Brain microvascular endothelial cell (primary cell): ENCODE measurements at regions not wholly inside any gene's neighbourhood (a gene's known extent, or its start where the extent isn't known, plus 50 kb on each side); places are given as distances from the start of the nearest gene placed in this dataset.

Experiments
- DNase-seq: peaks from one replicate; pipeline ENCODE4 v3.0.0-alpha.2; 2020
- H3K27ac ChIP-seq: fragments of 250-450 bp; sonication (Bioruptor Pico); 2 replicates; pipeline ENCODE4 v1.5.1; 2020; ENCODE audit warnings: mild to moderate bottlenecking, moderate library complexity
- H3K27me3 ChIP-seq: fragments of 250-450 bp; sonication (Bioruptor Pico); replicated peaks from 2 replicates; pipeline ENCODE4 v1.5.1; 2020; ENCODE audit warnings: mild to moderate bottlenecking
- H3K36me3 ChIP-seq: fragments of 250-450 bp; sonication (Bioruptor Pico); replicated peaks from 2 replicates; pipeline ENCODE4 v1.5.1; 2020; ENCODE audit warnings: mild to moderate bottlenecking
- H3K4me3 ChIP-seq: 2 replicates; pipeline ENCODE4 v1.5.1; 2011; ENCODE audit warnings: low read depth, mild to moderate bottlenecking, control low read depth, low read length, moderate library complexity
- in situ Hi-C: cut with HindIII; loops from 2 replicates; pipeline ENCODE4 v1.10.0; 2017; ENCODE audit warnings: low sequenced_read_pairs, low pct_ligation_motif_present
- TF ChIP-seq, protein P1 (sequence below): IDR thresholded peaks from 2 replicates; pipeline ENCODE4 v1.5.1; 2011; ENCODE audit warnings: low read depth, mild to moderate bottlenecking, moderate library complexity, low read length, control low read depth, inconsistent platforms; ENCODE audit errors: missing control alignments

DNA sequence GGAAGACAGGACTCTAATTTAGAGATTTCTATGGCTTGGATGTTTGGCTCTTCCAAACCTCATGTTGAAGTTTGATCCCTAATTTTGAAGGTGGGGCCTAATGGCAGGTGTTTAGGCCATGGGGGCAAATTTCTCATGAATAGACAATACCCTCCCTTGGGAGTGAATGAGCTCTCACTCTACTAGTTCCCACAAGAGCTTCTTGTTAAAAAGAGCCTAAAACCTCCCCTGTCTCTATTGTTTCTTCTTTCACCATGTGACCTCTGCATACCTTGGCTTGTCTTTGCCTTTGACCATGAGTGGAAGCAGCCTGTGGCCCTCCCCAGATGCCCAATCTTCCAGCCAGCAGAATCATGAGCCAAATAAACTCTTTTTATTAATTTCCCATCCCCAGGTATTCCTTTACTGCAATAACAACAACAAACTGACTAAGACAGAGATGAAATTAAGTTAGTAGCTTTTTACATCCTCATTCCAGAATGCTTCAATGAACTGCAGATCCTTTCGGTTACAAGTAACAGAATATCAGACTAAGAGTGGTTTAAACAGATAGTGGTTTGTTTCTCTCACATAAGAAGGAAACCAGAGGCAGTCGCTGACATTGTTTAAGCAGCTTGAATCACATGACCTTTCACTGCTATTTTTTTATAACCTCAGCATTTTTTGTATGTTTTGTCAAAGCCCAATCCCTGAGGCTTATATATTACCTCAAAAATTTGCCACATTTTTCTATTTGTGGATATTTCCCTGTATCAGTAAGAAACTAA lies 1013.3 kb upstream of the SEMA6D start:
- Histone ChIP-seq H3K27ac (no peak overlapping the region), H3K36me3 (no peaks in the 10 kb centered on the region), H3K4me3 (no peak overlapping the region), H3K27me3 (no peaks in the 10 kb centered on the region)
- in situ Hi-C loops, result no loop called here
- TF ChIP-seq, protein P1, sequence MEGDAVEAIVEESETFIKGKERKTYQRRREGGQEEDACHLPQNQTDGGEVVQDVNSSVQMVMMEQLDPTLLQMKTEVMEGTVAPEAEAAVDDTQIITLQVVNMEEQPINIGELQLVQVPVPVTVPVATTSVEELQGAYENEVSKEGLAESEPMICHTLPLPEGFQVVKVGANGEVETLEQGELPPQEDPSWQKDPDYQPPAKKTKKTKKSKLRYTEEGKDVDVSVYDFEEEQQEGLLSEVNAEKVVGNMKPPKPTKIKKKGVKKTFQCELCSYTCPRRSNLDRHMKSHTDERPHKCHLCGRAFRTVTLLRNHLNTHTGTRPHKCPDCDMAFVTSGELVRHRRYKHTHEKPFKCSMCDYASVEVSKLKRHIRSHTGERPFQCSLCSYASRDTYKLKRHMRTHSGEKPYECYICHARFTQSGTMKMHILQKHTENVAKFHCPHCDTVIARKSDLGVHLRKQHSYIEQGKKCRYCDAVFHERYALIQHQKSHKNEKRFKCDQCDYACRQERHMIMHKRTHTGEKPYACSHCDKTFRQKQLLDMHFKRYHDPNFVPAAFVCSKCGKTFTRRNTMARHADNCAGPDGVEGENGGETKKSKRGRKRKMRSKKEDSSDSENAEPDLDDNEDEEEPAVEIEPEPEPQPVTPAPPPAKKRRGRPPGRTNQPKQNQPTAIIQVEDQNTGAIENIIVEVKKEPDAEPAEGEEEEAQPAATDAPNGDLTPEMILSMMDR, result no peak
- no peak for DNase-seq

DNA sequence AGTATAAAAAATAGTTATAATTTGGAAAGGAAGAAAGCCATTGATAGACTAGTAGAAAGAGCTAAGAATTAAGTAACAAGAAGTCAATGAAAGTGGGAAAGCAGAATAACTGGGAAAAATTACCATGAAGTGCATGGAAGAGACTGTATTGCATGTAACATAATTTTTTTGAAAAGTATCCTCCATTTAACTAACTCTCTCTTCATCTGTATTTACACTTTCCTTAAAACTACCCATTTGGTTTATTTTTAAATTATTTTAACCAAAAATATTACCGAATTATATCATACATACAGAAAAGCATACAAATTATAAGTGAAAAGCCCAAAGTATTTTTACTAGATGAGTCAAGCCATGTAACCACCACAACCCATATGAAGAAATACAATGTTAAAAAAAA lies 1009.9 kb upstream of the SEMA6D start:
- Histone ChIP-seq H3K36me3 (no peaks in the 10 kb centered on the region), H3K4me3 (no peak overlapping the region), H3K27ac (no peak overlapping the region), H3K27me3 (no peaks in the 10 kb centered on the region)
- no peak for DNase-seq
- in situ Hi-C loops, result no loop called here
- TF ChIP-seq, protein P1, result no peak

DNA sequence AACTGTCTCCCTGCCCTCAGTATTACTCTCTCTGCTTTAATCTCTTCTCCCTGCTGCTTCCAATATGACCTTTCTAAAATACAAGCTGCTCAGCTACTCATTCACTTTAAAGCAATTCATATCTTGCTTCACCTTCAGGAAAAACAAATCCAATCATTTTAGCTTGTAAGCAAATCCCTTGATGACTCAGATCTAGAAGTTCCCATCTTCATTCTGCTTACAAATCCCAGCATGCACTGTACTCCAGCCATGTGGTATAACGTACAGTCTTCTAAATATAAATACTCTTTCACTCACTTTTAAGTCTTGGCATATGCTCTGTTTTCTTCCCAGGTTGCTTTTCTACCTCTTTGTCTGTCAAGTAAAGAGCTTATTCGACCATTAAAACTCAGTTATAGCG lies 1009.1 kb upstream of the SEMA6D start:
- DNase-seq, result no peak
- Histone ChIP-seq H3K4me3 (no peak overlapping the region), H3K36me3 (no peaks in the 10 kb centered on the region), H3K27ac (no peak overlapping the region), H3K27me3 (no peaks in the 10 kb centered on the region)
- TF ChIP-seq, protein P1, result no peak
- in situ Hi-C loops, result no loop called here

DNA sequence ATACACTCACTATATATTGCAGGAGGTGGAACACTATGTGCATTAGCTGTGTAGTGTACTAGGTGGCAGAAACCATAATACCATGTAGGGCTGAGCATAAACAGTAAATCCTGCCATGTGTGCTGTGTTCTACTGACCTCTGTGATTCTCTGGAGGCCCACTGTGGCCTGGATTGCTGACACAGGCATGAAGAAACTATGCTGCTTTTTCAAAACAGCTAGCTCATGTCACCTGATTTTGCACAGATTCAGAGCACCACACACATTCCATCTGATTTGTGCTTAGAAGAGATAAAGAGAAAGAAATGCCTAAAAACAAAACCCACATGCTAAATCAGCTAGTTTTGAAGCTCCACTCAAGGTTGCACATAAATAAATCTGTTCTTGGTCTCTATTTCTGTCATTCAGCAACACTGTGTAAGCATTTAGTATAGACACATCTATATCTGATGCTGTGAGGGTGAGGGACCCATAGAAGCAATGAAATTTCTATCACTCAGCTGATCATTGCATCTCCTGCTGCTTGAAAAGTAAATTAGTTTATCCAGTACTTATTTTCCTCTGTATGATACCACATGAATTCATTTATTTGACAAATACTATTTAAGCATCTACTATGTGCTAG lies 1007.7 kb upstream of the SEMA6D start:
- in situ Hi-C loops, result no loop called here
- TF ChIP-seq, protein P1, result no peak

DNA sequence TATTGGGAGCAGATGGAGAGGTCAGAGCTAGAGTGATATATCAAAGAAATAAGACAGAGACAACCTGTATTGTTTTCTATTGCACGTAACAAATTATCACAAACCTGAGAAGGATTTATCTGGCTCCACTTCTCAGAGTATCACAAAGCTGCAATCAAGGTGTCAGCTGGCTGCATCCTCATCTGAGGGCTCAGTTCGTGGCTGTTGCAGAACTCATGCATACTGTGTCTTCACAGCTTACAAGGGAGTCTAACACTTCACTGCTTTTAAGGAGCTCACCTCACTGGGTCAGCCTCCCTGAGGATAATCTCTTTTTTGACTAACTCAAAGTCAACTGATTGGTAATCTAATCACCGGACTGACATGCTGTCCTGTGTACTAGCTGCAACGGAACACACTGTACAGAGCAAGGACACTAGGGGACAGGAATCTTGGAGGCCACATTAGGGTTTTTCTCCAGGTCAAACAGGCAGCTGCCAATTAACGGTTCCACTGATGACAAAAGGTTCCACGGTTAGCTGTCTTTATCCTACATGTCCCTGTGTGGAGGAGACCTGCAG lies 1006.8 kb upstream of the SEMA6D start:
- Histone ChIP-seq H3K36me3 (no peaks in the 10 kb centered on the region), H3K27ac (no peak overlapping the region), H3K4me3 (no peak overlapping the region), H3K27me3 (no peaks in the 10 kb centered on the region)
- TF ChIP-seq, protein P1, result no peak
- DNase-seq, result no peak
- in situ Hi-C loops, result no loop called here

More for the DNA sequence above, 1007.7 kb upstream of the SEMA6D start:
- Histone ChIP-seq H3K4me3 (no peak overlapping the region), H3K36me3 (no peaks in the 10 kb centered on the region), H3K27me3 (no peaks in the 10 kb centered on the region), H3K27ac (no peak overlapping the region)
- no peak for DNase-seq
